Stromal cell of bone marrow (primary cell): ENCODE measurements at regions not wholly inside any gene's neighbourhood (a gene's known extent, or its start where the extent isn't known, plus 50 kb on each side); places are given as distances from the start of the nearest gene placed in this dataset.

Experiments used
- DNase-seq: peaks from one replicate; pipeline ENCODE4 v3.0.0-alpha.2; 2012; ENCODE audit warnings: low read depth

DNA sequence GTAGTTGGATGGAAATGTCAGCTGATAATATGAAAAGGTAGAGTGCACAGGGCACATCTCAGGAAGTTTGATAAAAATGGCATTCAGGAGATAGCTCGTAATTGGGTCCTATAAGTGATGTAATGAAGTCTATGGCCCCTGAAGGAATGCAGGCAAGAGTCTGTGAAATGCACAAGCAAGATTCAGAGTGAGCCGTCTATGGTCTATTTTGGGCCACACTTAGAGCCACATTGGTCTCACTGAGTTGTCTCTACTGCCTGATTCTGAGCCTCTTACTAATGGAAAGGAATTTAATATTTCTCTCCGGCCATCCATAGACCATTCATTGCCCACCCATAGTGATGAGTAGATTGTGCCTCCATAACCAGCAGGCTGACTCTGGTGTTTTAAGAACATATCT lies 111.3 kb upstream of the KCNN2 start:
- no peak for DNase-seq

DNA sequence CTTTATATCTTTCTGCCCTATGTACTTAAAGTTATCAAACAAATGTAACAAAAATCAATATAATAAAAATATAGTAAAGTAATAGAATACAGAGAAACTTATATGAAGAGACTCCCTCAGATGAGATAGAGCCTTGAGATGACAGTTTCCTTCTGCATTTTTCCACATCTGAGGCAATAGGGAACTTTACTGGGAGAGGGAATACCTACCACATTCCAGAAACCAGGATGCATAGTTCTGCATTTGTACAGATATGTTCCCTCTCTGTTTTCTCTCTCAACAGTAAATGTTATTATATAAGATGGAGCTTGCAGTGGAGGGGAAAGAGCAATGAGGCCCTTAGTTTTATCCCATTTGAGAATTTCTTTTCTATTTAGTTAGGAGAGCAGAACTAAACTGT lies 109.6 kb upstream of the KCNN2 start:
- no peak for DNase-seq

DNA sequence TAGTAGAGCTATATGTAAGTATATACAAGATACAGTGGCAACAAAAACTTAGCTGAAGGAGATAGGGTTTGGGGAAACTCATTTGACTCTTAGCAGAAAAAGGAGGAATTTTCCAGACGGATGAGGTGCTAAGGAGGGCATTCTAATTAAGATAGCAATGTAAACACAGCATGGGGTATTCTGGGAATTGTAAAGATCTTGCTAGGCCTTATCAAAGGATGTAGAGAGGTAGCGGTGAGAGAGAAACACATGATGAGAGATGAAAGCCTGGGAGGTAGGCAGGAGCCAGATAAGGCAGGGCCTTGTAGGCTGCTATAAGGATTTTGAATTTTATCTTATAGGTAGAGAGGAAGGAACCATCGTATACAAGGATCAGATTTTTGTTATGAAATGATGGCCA lies 106.6 kb upstream of the KCNN2 start:
- no peak for DNase-seq

DNA sequence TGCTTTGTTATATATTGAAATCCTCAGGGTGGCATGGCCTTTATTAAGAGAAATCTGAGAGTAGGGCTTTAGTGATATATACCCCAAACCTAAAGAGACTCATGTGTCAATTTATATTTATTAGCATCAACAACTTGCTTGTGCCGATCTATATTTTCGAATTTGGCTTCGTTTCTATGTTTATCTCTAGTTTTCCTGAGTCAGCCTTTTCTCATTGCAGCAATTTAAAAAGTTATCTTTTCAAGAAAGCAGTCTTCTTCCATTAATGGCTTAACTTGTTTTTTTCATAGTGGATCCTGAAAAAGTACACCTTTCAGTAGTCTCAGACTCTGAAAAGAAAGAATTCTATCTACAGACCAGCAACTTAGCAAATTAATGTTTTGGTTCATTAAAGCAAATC lies 99.9 kb upstream of the KCNN2 start:
- no peak for DNase-seq

DNA sequence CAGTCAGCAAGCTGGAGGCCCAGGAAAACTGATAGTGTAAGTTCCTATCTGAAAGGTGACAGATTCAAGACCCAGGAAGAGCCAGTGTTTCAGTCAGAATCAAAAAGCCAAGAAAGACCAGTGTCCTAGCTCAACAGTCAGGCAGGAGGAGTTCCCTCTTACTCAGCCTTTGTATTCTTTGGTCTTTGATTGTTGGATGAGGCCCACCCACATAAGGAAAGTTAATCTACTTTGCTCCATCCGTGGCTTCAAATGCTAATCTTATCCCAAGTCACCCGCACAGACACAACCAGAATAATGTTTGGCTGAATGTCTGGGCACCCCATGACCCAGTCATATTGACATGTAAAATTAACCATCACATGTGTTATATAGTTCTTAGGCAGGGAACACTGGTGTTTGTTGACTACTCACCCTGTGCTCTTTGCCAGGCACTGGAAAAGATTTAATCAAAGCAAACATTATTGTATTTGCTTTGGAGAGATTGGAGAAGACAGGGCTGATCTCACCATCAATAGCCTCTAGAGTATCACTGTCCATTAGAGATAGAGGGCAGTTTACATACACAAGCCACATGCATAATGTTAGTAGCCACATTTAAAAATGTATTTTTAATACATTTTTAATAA lies 96.3 kb upstream of the KCNN2 start:
- DNase-seq, result no peak

DNA sequence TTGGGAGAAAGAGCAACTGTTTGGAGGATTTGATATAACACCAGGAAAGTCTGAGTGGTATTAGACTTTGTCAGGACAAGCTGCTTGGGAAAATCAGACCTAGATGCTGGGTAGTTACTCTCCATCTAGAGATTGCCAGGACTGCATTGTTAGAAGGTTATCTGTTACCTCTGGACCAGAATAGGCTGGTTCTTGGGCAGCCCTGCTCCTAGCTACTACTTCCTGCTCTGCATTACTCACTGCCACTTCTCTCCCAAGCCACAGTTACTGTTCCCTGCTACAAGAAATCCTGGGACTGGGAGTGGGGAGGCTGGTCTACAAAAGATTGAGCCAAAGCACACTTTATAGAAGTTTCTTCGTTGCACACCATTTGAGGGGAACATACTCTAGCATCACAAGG lies 95.5 kb upstream of the KCNN2 start:
- DNase-seq, result no peak

DNA sequence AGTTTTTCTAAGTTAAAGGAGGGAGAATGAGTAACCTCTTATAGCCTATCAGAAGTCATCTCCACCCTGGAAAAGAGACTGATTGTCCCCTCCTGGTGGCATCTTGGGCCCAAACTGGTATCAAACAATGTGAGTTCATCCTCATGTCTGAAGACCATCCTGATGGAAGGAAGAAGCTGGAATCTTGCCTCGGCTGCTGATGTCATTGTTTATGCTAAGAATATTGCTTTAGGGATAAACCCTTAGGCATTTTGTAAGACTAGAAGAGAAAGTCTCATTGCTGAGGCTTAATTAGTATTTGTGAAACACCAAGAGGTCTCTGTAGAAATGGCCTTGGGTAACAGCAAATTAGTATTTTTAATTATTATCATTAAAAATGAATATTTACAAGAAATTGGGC lies 65.7 kb upstream of the KCNN2 start:
- no peak for DNase-seq

DNA sequence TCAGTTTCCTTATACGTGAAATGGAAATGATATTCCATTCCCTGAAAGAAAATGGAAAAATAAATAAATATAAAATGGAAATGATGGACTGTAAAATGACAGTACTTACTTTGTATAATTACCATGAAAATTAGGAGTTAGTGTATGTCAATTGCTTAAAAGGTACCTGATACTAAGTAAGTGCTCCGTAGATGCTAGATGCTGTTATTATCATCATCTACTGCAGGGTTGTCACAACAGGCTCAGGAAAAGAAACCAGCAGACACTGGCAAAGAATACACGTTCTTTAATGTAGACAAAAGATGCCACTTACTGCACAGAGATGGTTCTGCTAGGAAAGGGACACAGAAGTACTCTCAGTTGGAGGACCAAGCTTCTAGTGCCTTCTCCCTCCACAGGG lies 64.0 kb upstream of the KCNN2 start:
- no peak for DNase-seq

DNA sequence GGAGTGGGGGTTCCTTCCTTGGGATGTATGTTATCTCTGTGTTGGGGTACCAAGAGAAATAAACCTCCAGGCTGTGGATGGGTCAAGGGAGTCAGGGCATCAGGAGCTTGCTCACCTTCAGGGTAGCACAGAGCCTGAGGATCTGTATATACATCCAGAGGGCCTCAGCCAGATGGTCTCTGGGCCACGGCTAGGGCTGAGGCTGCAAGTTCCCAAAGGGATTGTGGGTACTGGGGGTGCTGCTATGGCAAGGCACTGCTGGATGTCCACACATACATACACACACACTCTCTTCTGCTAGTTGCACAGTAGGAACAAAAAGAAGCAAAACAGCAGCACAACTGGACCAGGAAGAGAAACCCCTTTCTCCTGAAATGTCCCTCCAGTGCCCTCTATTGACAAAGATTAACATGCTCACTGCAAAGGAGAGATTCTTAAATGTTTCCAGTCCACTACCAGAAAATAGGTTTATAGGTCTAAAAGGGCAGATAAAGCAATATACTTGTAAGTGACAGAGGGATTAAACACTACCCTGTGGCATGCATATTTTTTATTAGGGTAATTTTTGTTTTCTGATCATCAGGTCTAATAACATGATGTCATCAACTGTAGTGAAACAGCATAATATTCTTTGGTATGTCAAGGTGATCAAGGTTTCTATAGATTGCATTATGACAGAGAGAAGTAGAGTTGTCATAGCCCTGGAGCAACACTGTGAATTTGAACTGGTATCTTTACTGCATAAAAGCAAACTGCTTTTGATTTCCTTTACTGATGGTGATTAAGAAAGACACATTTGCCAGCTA lies 56.3 kb upstream of the KCNN2 start:
- DNase-seq, result peak; percentile 4

DNA sequence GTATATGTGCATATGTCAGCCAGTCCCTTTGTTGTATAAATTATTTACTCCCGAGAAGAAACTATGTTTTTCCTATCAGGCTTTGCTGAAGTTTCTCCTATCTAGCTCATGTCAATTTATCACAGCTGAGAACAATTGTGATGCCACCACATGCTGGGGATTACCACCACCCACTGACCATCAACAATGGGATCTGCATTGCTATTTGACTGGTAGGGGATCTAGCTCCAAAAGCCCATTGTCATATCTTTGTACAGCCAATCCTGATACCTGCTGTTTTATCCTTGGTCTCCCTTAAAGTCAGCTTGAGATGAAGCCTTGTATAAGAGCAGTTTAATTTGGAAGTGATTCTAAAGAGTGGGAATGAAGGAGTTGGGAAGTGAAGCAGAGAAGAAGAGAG lies 53.9 kb upstream of the KCNN2 start:
- DNase-seq, result no peak

DNA sequence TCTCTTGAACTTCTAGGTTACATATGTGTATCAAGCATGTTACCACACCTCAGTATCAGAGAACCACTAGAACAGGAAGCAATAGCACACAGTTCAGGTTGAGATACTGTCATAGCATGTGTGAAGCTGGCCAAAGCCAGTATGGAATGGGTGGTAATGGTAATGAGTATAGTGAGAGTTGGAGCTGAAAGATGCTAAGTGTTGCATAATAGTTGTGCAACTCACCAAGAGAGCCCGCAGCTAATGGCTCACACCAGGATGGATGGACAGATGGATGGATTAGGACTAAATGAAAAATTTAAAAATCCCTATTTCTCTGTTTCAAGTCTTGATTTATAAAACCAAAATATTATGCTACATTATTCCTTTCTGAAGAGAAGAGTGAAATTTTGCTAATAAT lies 53.4 kb upstream of the KCNN2 start:
- DNase-seq, result no peak

DNA sequence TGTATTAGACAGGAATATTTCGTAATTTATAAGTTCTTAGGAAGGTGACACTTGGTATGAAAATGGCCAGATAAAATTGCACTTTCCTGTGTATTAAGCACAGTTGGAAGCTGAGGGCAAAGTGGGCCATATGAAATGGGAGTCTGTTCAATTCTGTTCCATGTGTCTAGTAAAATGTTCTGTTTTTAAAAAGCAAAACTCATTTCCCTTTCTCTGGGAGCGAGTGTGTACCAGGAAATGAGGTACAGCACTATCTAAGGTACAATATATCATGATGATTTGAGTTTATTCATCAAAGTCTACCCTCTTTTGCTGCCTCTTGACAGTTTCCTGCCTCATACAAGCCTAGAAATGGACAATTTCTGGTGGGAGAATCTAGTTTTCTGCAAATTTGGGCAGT lies 51.2 kb upstream of the KCNN2 start:
- no peak for DNase-seq

DNA sequence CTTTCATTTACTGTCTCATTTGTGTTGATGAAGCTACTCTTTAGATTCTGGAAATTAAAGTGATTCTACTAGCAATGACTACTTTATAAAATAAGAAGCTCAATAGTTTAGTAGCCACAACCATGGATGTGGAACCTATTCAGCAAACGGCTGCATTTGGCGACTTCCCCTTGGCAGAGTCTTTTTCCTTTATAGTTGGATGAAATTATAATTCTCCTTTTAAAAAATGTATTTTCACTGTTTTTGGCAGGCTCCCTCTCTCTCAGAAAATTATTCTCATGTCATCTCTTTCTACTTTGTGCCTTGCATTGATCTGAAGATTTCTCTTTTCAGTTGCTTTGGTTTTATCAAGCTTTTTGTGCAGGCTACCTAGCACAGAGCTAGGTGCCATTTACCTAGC lies 50.6 kb upstream of the KCNN2 start:
- no peak for DNase-seq

DNA sequence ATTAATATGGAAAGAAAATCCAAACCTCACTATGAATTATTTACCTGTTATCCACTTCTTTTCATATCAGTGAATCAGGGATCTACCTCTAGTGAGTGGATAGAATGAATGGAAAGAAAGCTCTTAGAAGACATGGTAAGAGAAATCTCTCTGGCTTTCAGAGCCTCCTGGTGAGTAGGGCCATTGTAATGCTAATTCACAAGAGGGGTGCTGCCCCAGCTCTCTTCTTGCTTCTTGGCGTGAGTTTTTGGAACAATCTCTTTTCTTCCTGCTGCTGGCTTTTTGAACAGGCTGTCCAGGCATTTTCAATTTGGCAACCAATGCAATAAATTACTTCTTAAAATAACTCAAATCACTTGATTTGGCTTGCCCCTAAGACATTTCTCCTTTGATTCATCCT lies 49.9 kb upstream of the KCNN2 start:
- DNase-seq, result no peak
